H9 (cell line): ENCODE measurements at regions not wholly inside any gene's neighbourhood (a gene's known extent, or its start where the extent isn't known, plus 50 kb on each side); places are given as distances from the start of the nearest gene placed in this dataset.

Experiments
- DNase-seq: peaks from one replicate; pipeline ENCODE4 v3.0.0-alpha.2; 2017
- H2AFZ ChIP-seq: one replicate; pipeline ENCODE4 v1.6.1; 2013; ENCODE audit warnings: mild to moderate bottlenecking, low read length, control low read depth, moderate library complexity
- H2AK5ac ChIP-seq: 2 replicates; pipeline ENCODE4 v1.6.1; 2013; ENCODE audit warnings: low read length, control low read depth, mixed read lengths; ENCODE audit not compliant: insufficient read length
- H2BK120ac ChIP-seq: one replicate; pipeline ENCODE4 v1.6.1; 2013; ENCODE audit warnings: low read depth, mild to moderate bottlenecking, low read length, control low read depth, inconsistent platforms; ENCODE audit not compliant: poor library complexity, severe bottlenecking
- H2BK12ac ChIP-seq: 2 replicates; pipeline ENCODE4 v1.6.1; 2013; ENCODE audit warnings: low read length, control low read depth, mixed read lengths, low read depth; ENCODE audit not compliant: insufficient read length
- H2BK15ac ChIP-seq: 2 replicates; pipeline ENCODE4 v1.6.1; 2013; ENCODE audit warnings: low read depth, low read length, control low read depth
- H2BK20ac ChIP-seq: one replicate; pipeline ENCODE4 v1.6.1; 2013; ENCODE audit warnings: low read depth, mild to moderate bottlenecking, low read length, control low read depth, inconsistent platforms; ENCODE audit not compliant: poor library complexity, severe bottlenecking
- H2BK5ac ChIP-seq: 2 replicates; pipeline ENCODE4 v1.6.1; 2013; ENCODE audit warnings: low read length, control low read depth, mixed read lengths; ENCODE audit not compliant: insufficient read length
- H3K14ac ChIP-seq: 2 replicates; pipeline ENCODE4 v1.6.1; 2013; ENCODE audit warnings: low read length, control low read depth; ENCODE audit not compliant: insufficient read depth
- H3K18ac ChIP-seq: 2 replicates; pipeline ENCODE4 v1.6.1; 2013; ENCODE audit warnings: low read depth, mild to moderate bottlenecking, mixed read lengths, low read length, control low read depth; ENCODE audit not compliant: insufficient read length
- H3K23ac ChIP-seq: 2 replicates; pipeline ENCODE4 v1.6.1; 2013; ENCODE audit warnings: low read length, control low read depth, mixed read lengths, low read depth; ENCODE audit not compliant: insufficient read length
- H3K23me2 ChIP-seq: 2 replicates; pipeline ENCODE4 v1.6.1; 2013; ENCODE audit warnings: low read depth, mild to moderate bottlenecking, mixed read lengths, low read length, control low read depth; ENCODE audit not compliant: insufficient read length, poor library complexity, severe bottlenecking
- H3K27ac ChIP-seq: 2 replicates; pipeline ENCODE4 v1.5.1; 2013; ENCODE audit warnings: low read length, control low read depth, mixed read lengths, low read depth; ENCODE audit not compliant: insufficient read length
- H3K27me3 ChIP-seq: 2 replicates; pipeline ENCODE4 v1.6.1; 2013; ENCODE audit warnings: low read length, control low read depth, inconsistent platforms; ENCODE audit not compliant: insufficient read depth
- H3K4ac ChIP-seq: 2 replicates; pipeline ENCODE4 v1.6.1; 2013; ENCODE audit warnings: low read depth, mild to moderate bottlenecking, control low read depth, inconsistent platforms, low read length, moderate library complexity
- H3K4me1 ChIP-seq: 2 replicates; pipeline ENCODE4 v1.6.1; 2013; ENCODE audit warnings: low read length, control low read depth, inconsistent platforms; ENCODE audit not compliant: insufficient read depth
- H3K4me2 ChIP-seq: 2 replicates; pipeline ENCODE4 v1.6.1; 2013; ENCODE audit warnings: low read length, control low read depth, mixed read lengths; ENCODE audit not compliant: insufficient read length, insufficient read depth
- H3K56ac ChIP-seq: 2 replicates; pipeline ENCODE4 v1.6.1; 2013; ENCODE audit warnings: low read depth, mild to moderate bottlenecking, mixed read lengths, low read length, control low read depth; ENCODE audit not compliant: insufficient read length
- H3K79me1 ChIP-seq: 2 replicates; pipeline ENCODE4 v1.6.1; 2013; ENCODE audit warnings: low read depth, mild to moderate bottlenecking, moderate library complexity, low read length, control low read depth, inconsistent platforms; ENCODE audit not compliant: insufficient read depth, poor library complexity, severe bottlenecking
- H3K79me2 ChIP-seq: 2 replicates; pipeline ENCODE4 v1.6.1; 2013; ENCODE audit warnings: low read length, control low read depth, inconsistent platforms; ENCODE audit not compliant: insufficient read depth
- H3K9ac ChIP-seq: 2 replicates; pipeline ENCODE4 v1.6.1; 2013; ENCODE audit warnings: low read length, control low read depth, mixed read lengths; ENCODE audit not compliant: insufficient read length; ENCODE audit errors: extremely low read depth
- H3K9me3 ChIP-seq: one replicate; pipeline ENCODE4 v1.6.1; 2013; ENCODE audit warnings: low read depth, low read length, inconsistent platforms; ENCODE audit not compliant: control insufficient read depth
- H3T11ph ChIP-seq: one replicate; pipeline ENCODE4 v1.6.1; 2013; ENCODE audit warnings: mild to moderate bottlenecking, low read length, control low read depth, inconsistent platforms
- H4K20me1 ChIP-seq: one replicate; pipeline ENCODE4 v1.6.1; 2013; ENCODE audit not compliant: control insufficient read depth, insufficient read length, insufficient read depth
- H4K5ac ChIP-seq: 2 replicates; pipeline ENCODE4 v1.6.1; 2013; ENCODE audit warnings: low read depth, mild to moderate bottlenecking, mixed read lengths, low read length, control low read depth; ENCODE audit not compliant: insufficient read length
- H4K8ac ChIP-seq: replicated peaks from 2 replicates; pipeline ENCODE4 v1.6.1; 2013; ENCODE audit warnings: low read length, control low read depth, mixed read lengths, low read depth; ENCODE audit not compliant: insufficient read length
- H4K91ac ChIP-seq: 2 replicates; pipeline ENCODE4 v1.6.1; 2013; ENCODE audit warnings: low read depth, mild to moderate bottlenecking, moderate library complexity, mixed read lengths, low read length, control low read depth; ENCODE audit not compliant: insufficient read length
- H3K27ac Mint-ChIP-seq, 3 experiments: 2 replicates in 2 of 3; 3 replicates in 1 of 3; pipeline ENCODE4 v1.8.0; 2020 to 2021; ENCODE audit warnings: mixed read lengths in 3 of 3, mild to moderate bottlenecking in 1 of 3, moderate library complexity in 1 of 3
- H3K27me3 Mint-ChIP-seq: 2 replicates; pipeline ENCODE4 v1.8.0; 2021; ENCODE audit warnings: low read depth, mild to moderate bottlenecking, moderate library complexity, mixed read lengths
- H3K36me3 Mint-ChIP-seq, 3 experiments: 2 replicates in 2 of 3; 3 replicates in 1 of 3; pipeline ENCODE4 v1.8.0; 2020 to 2021; ENCODE audit warnings: low read depth in 3 of 3, mixed read lengths in 3 of 3; ENCODE audit not compliant: insufficient read depth in 1 of 3
- H3K4me1 Mint-ChIP-seq, 2 experiments: 2 replicates each; pipeline ENCODE4 v1.8.0; 2020; ENCODE audit warnings: mixed read lengths in 2 of 2
- H3K4me3 Mint-ChIP-seq, 2 experiments: 2 replicates in 1 of 2; 3 replicates in 1 of 2; pipeline ENCODE4 v1.8.0; 2020 to 2021; ENCODE audit warnings: mild to moderate bottlenecking in 2 of 2, mixed read lengths in 2 of 2, moderate library complexity in 1 of 2
- H3K9me3 Mint-ChIP-seq, 2 experiments: 2 replicates in 1 of 2; 3 replicates in 1 of 2; pipeline ENCODE4 v1.8.0; 2020; ENCODE audit warnings: mild to moderate bottlenecking in 2 of 2, mixed read lengths in 2 of 2, moderate library complexity in 1 of 2
- CTCF ChIP-seq: fragments of 200-600 bp; sonication (generic); conservative IDR thresholded peaks from 3 replicates; pipeline ENCODE4 v1.8.0; 2021; ENCODE audit warnings: antibody characterized with exemption, mild to moderate bottlenecking
- WGBS: extraction: QIAGEN DNeasy Blood & Tissue Kit; methylation state at CpG from one replicate; pipeline ENCODE4 v1.1.7; 2013; ENCODE audit warnings: missing lambda C conversion rate, low lambda C conversion rate, mixed read lengths; ENCODE audit not compliant: insufficient read length; ENCODE audit errors: extremely low coverage; 5-methylcytosine and 5-hydroxymethylcytosine counted together

DNA sequence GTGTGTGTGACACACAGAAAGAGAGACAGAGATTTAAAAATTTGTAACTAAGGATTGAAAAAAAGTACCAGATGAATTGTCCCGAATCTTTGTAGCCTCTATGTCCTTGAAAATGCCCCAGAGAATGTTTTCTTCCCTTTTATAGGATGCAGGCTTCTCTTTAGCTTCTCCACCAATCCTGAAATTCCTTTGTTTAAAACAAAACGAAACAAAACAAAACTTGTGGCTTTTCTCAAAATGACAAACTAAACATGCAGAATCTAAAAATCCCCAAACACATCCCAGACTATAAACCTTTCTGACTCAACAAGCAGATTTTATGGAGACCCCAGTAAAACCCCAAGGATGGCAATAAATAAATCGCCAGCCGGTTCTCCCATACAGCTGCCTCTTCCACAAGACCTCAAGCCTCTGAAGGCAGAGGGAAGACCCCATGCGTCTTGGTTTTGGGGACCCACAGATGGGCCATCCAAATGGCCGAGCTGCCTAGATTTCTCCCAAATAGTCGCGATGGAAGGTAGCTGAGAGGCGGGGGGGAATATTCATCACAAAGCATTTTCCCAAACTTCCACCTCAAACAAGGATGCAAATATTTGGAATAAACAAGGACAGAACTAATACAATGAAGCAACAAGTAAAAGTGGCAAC lies 269.5 kb upstream of the FOXF1 start:
- H2BK12ac ChIP-seq: no peak overlapping the region
- H2AK5ac ChIP-seq: no peak overlapping the region
- no peak overlapping the region for H3K4ac ChIP-seq
- H3K23me2 ChIP-seq: no peaks in the 10 kb centered on the region
- no peak overlapping the region for H3K56ac ChIP-seq
- no peak overlapping the region for H2BK120ac ChIP-seq
- no peaks in the 10 kb centered on the region for H3K9me3 ChIP-seq
- H3K27ac ChIP-seq: no peak overlapping the region
- H3K4me2 ChIP-seq: no peak overlapping the region
- H3K79me1 ChIP-seq: no peaks in the 10 kb centered on the region
- Mint-ChIP-seq H3K4me3 (no peak overlapping the region), H3K9me3 (peaks cover 9 to 10% of the 10 kb centered on the region in 2 experiments; a peak in 4 of 5 replicates), H3K27me3 (peaks cover 14% of the 10 kb centered on the region), H3K27ac (no peak overlapping the region), H3K36me3 (peaks cover 0 to 5% (median 4%) of the 10 kb centered on the region in 3 experiments), H3K4me1 (peaks cover 24 to 26% of the 10 kb centered on the region in 2 experiments)
- no peak for DNase-seq
- H3K14ac ChIP-seq: no peak overlapping the region
- no peak overlapping the region for H2AFZ ChIP-seq
- no peak overlapping the region for H3K23ac ChIP-seq
- no peak overlapping the region for H2BK20ac ChIP-seq
- H2BK15ac ChIP-seq: no peak overlapping the region
- no peak overlapping the region for H4K91ac ChIP-seq
- no peak overlapping the region for H2BK5ac ChIP-seq
- no peak overlapping the region for H3K9ac ChIP-seq
- no peaks in the 10 kb centered on the region for H4K20me1 ChIP-seq
- no peaks in the 10 kb centered on the region for H3K79me2 ChIP-seq
- no peak overlapping the region for H4K8ac ChIP-seq
- no CpG with 5 or more reads among the region's 9 CpGs for whole genome bisulfite sequencing
- no peak for TF ChIP-seq CTCF
- H3K4me1 ChIP-seq: no peaks in the 10 kb centered on the region; the same call in 1 of the 2 replicates
- H4K5ac ChIP-seq: no peak overlapping the region
- no peaks in the 10 kb centered on the region for H3K27me3 ChIP-seq
- no peak overlapping the region for H3K18ac ChIP-seq
- no peak overlapping the region for H3T11ph ChIP-seq
